HCT116 (cell line): ENCODE measurements at regions not wholly inside any gene's neighbourhood (a gene's known extent, or its start where the extent isn't known, plus 50 kb on each side); places are given as distances from the start of the nearest gene placed in this dataset.

Experiments
- ATAC-seq: fragments of 200-7000 bp; cut with Tn5 transposase; 2 replicates; pipeline ENCODE4 v1.9.1; 2020; ENCODE audit warnings: mild to moderate bottlenecking, moderate library complexity
- BruUV-seq: library from RNA; stranded (reverse); fragments of 400-500 nt; replicated peaks from 2 replicates; lab custom pipeline; 2021; lab: Mats Ljungman, UMichigan
- CTCF ChIA-PET: fragments of 300-600 bp; sonication (Branson Sonifier 250); formaldehyde crosslinking; loops from one replicate; lab custom pipeline; 2021; ENCODE audit warnings: antibody characterized with exemption; lab: Charles Lee
- POLR2A ChIA-PET: fragments of 300-600, 350-600 bp; sonication (Branson Sonifier 250); formaldehyde crosslinking; loops from one replicate; lab custom pipeline; 2021; ENCODE audit warnings: antibody characterized with exemption; lab: Charles Lee
- RAD21 ChIA-PET, 2 experiments: fragments of 300-600 bp; sonication (Branson Sonifier 250); formaldehyde crosslinking; loops; one replicate each; lab custom pipeline; 2023; ENCODE audit warnings: low total read pairs in 2 of 2; ENCODE audit not compliant: uncharacterized antibody in 2 of 2, unreplicated experiment in 2 of 2, low non-redundant PET in 1 of 2; lab: Charles Lee
- DNase-seq: peaks from one replicate; pipeline ENCODE4 v3.0.0-alpha.2; 2010; ENCODE audit warnings: low read depth, low spot score
- H2AFZ ChIP-seq: fragments of 200-600 bp; shearing (Covaris generic), sonication (generic); 2 replicates; pipeline ENCODE4 v1.6.1; 2017; ENCODE audit warnings: low read depth, mixed run types, mixed read lengths, antibody characterized with exemption, low read length; ENCODE audit not compliant: poor library complexity, severe bottlenecking
- H3K27ac ChIP-seq: 2 replicates; pipeline ENCODE4 v1.5.1; 2012; ENCODE audit warnings: low read depth, low read length
- H3K27me3 ChIP-seq: fragments of 200-600 bp; sonication (generic); 2 replicates; pipeline ENCODE4 v1.6.1; 2016; ENCODE audit warnings: mixed run types, low read length, mixed read lengths; ENCODE audit not compliant: insufficient read depth
- H3K36me3 ChIP-seq, 2 experiments: fragments of 200-500 bp in 1 of 2; fragments of 200-600 bp in 1 of 2; sonication (Bioruptor generic) in 1 of 2; sonication (generic) in 1 of 2; 2 replicates each; pipeline versions ENCODE4 v1.5.1 to v1.6.1; 2014 to 2016; ENCODE audit warnings: low read length in 2 of 2, inconsistent platforms in 1 of 2, mixed read lengths in 1 of 2, mixed run types in 1 of 2; ENCODE audit not compliant: insufficient read depth in 2 of 2, control insufficient read depth in 1 of 2
- H3K4me1 ChIP-seq, 2 experiments: fragments of 200-600 bp in 1 of 2; sonication (generic) in 1 of 2; 2 replicates each; pipeline versions ENCODE4 v1.5.1 to v1.6.1; 2012 to 2017; ENCODE audit warnings: low read length in 2 of 2, inconsistent platforms in 1 of 2, mild to moderate bottlenecking in 1 of 2, mixed read lengths in 1 of 2, mixed run types in 1 of 2, moderate library complexity in 1 of 2; ENCODE audit not compliant: insufficient read depth in 2 of 2, control insufficient read depth in 1 of 2
- H3K4me2 ChIP-seq: fragments of 200-600 bp; sonication (generic); 2 replicates; pipeline ENCODE4 v1.6.1; 2017; ENCODE audit warnings: mixed run types, low read length, mixed read lengths
- H3K4me3 ChIP-seq, 2 experiments: fragments of 200-600 bp in 1 of 2; sonication (generic) in 1 of 2; replicated peaks in 1 of 2; 2 replicates each; pipeline ENCODE4 v1.5.1; 2011 to 2016; ENCODE audit warnings: low read length in 2 of 2, control low read depth in 1 of 2, low read depth in 1 of 2, mild to moderate bottlenecking in 1 of 2, mixed read lengths in 1 of 2, mixed run types in 1 of 2
- H3K79me2 ChIP-seq: fragments of 200-600 bp; sonication (generic); 2 replicates; pipeline ENCODE4 v1.6.1; 2017; ENCODE audit warnings: mild to moderate bottlenecking, mixed run types, low read length, moderate library complexity, mixed read lengths; ENCODE audit not compliant: insufficient read depth
- H3K9ac ChIP-seq: fragments of 200-600 bp; sonication (generic); 2 replicates; pipeline ENCODE4 v1.6.1; 2016; ENCODE audit warnings: low read length, mixed read lengths
- H3K9me2 ChIP-seq: fragments of 200-600 bp; sonication (generic), shearing (Covaris generic); 2 replicates; pipeline ENCODE4 v1.6.1; 2017; ENCODE audit warnings: mixed run types, mild to moderate bottlenecking, moderate library complexity; ENCODE audit not compliant: insufficient read depth
- H3K9me3 ChIP-seq, 2 experiments: fragments of 200-500 bp in 1 of 2; fragments of 200-600 bp in 1 of 2; sonication (Bioruptor generic) in 1 of 2; sonication (generic) in 1 of 2; 2 replicates each; pipeline ENCODE4 v1.6.1; 2014 to 2017; ENCODE audit warnings: low read length in 2 of 2, mixed read lengths in 2 of 2, inconsistent platforms in 1 of 2, low read depth in 1 of 2, mild to moderate bottlenecking in 1 of 2, mixed run types in 1 of 2, moderate library complexity in 1 of 2; ENCODE audit not compliant: control insufficient read depth in 1 of 2, insufficient read depth in 1 of 2
- H4K20me1 ChIP-seq: fragments of 200-600 bp; sonication (generic), shearing (Covaris generic); 2 replicates; pipeline ENCODE4 v1.6.1; 2017; ENCODE audit warnings: mixed run types, mild to moderate bottlenecking, moderate library complexity; ENCODE audit not compliant: insufficient read depth
- MAX ChIP-seq: IDR thresholded peaks from 2 replicates; pipeline ENCODE4 v1.6.1; 2012
- POLR2A ChIP-seq: IDR thresholded peaks from 2 replicates; pipeline ENCODE4 v1.7.0; 2011; ENCODE audit warnings: borderline replicate concordance; ENCODE audit not compliant: insufficient read depth, insufficient read length; ENCODE audit errors: extremely low read depth
- REST ChIP-seq: IDR thresholded peaks from 2 replicates; pipeline ENCODE4 v1.6.1; 2012; ENCODE audit warnings: low read depth
- SP1 ChIP-seq: IDR thresholded peaks from 2 replicates; pipeline ENCODE4 v1.6.1; 2012; ENCODE audit warnings: low read depth
- SRF ChIP-seq: IDR thresholded peaks from 2 replicates; pipeline ENCODE4 v1.6.1; 2012; ENCODE audit warnings: low read depth
- YY1 ChIP-seq: IDR thresholded peaks from 2 replicates; pipeline ENCODE4 v1.6.1; 2011; ENCODE audit warnings: low read length, low read depth, moderate library complexity, mild to moderate bottlenecking; ENCODE audit not compliant: insufficient replicate concordance; ENCODE audit errors: extremely low read depth
- ZFX ChIP-seq: fragments of 450-650 bp; IDR thresholded peaks from 2 replicates; pipeline ENCODE4 v1.6.1; 2017
- ZNF274 ChIP-seq: fragments of 200-500 bp; sonication (Bioruptor generic); IDR thresholded peaks from 2 replicates; pipeline ENCODE4 v1.6.1; 2014; ENCODE audit warnings: mild to moderate bottlenecking, low read depth, low read length, inconsistent platforms
- intact Hi-C: fragments of 100-400 bp; cut with micrococcal nuclease; formaldehyde crosslinking; loops from 2 replicates; pipeline ENCODE4 v1.10.0; 2022

GRCh38 chr19:28044477-28044876, 1168.5 kb downstream of the UQCRFS1 start:
- Histone ChIP-seq H4K20me1 (no peaks in the 10 kb centered on the region), H3K4me2 (no peak overlapping the region), H3K4me3 (no peak overlapping the region), H3K27me3 (no peaks in the 10 kb centered on the region), H3K9me2 (no peaks in the 10 kb centered on the region), H3K79me2 (no peaks in the 10 kb centered on the region), H2AFZ (no peak overlapping the region), H3K9me3 (peaks cover 5 to 43% of the 10 kb centered on the region in 2 experiments; a peak in 2 of 4 replicates), H3K27ac (no peak overlapping the region), H3K9ac (no peak overlapping the region), H3K36me3 (no peaks in the 10 kb centered on the region), H3K4me1 (no peaks in the 10 kb centered on the region)
- ChIA-PET CTCF (no interaction called here), POLR2A (interaction anchor here (0.5 kb wide), 1 partner anchor 17 kb away, joined by 6 read pairs; no protein-coding TSS in a partner anchor), RAD21 (no interaction called here)
- BruUV-seq = no TSS peak
- intact Hi-C loops = no loop called here
- no peak for DNase-seq
- no peak for ATAC-seq
- TF ChIP-seq YY1 (no peak), SP1 (no peak), POLR2A (no peak), SRF (no peak), ZFX (no peak), ZNF274 (no peak), MAX (no peak), REST (no peak)
